ENCODE measurements at regions not wholly inside any gene's neighbourhood (a gene's known extent, or its start where the extent isn't known, plus 50 kb on each side); places are given as distances from the start of the nearest gene placed in this dataset.

DNA sequence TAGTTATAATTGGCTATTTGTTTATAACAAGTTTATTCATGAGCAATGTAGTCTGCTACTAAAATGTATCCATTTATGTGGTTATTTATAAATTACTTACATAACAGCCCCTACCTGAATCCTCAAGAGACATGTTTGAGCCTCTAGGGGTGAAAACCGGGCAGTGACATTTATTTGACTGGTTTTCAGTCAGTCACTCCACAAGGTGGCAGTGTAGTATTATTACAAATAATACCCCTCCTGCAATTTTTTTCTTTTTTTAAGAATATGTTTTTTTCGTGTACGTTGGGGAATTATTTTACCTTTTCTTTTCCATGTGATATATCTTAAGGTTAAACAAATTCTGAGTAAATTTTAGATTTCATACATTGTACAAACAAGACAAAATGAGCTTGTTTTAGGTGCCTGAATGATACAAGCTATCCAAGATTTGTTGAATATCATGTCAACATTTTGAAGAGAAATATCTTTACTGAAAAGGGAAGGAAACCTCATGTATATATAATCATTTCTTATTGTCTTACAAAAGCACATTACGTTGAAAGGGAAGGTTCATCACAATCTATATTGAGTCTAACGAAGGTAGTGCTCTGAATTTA, 598.7 kb upstream of the TECRL start:
- TF ChIP-seq, protein P1, sequence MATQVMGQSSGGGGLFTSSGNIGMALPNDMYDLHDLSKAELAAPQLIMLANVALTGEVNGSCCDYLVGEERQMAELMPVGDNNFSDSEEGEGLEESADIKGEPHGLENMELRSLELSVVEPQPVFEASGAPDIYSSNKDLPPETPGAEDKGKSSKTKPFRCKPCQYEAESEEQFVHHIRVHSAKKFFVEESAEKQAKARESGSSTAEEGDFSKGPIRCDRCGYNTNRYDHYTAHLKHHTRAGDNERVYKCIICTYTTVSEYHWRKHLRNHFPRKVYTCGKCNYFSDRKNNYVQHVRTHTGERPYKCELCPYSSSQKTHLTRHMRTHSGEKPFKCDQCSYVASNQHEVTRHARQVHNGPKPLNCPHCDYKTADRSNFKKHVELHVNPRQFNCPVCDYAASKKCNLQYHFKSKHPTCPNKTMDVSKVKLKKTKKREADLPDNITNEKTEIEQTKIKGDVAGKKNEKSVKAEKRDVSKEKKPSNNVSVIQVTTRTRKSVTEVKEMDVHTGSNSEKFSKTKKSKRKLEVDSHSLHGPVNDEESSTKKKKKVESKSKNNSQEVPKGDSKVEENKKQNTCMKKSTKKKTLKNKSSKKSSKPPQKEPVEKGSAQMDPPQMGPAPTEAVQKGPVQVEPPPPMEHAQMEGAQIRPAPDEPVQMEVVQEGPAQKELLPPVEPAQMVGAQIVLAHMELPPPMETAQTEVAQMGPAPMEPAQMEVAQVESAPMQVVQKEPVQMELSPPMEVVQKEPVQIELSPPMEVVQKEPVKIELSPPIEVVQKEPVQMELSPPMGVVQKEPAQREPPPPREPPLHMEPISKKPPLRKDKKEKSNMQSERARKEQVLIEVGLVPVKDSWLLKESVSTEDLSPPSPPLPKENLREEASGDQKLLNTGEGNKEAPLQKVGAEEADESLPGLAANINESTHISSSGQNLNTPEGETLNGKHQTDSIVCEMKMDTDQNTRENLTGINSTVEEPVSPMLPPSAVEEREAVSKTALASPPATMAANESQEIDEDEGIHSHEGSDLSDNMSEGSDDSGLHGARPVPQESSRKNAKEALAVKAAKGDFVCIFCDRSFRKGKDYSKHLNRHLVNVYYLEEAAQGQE (IDR thresholded peaks at IDR 0.05; ENCODE audit: low read depth): no peak
- TF ChIP-seq FOXM1 (IDR thresholded peaks at IDR 0.05; ENCODE audit: borderline replicate concordance, low read depth) (no peak), RAD21 (IDR thresholded peaks at IDR 0.05; ENCODE audit: low read depth) (peak; percentile 71)
- TF ChIP-seq, protein P2, sequence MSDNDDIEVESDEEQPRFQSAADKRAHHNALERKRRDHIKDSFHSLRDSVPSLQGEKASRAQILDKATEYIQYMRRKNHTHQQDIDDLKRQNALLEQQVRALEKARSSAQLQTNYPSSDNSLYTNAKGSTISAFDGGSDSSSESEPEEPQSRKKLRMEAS (IDR thresholded peaks at IDR 0.05): no peak

DNA sequence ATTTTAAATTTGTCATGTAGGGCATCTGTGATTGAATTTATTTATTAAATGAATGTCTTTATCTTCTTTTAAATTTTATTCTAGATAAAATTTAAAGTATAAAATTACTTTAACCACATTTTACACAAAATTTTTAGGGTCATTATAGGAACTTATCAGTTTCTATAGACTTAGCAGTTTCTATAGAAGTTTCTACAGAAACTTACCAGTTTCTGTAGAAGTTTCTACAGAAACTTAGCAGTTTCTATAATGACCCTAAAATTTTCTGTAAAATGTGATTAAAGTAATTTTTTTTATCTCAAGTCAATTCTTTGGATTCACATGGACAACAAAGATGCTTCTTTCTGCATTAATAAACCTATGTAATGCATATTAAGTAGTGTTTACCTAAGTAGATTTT, 565.9 kb upstream of the TECRL start:
- TF ChIP-seq TEAD4 (IDR thresholded peaks at IDR 0.05): no peak
- TF ChIP-seq ZBTB7A (IDR thresholded peaks at IDR 0.05; ENCODE audit: low read depth): no peak
- TF ChIP-seq EP300 (IDR thresholded peaks at IDR 0.05; ENCODE audit: borderline replicate concordance): no peak

DNA sequence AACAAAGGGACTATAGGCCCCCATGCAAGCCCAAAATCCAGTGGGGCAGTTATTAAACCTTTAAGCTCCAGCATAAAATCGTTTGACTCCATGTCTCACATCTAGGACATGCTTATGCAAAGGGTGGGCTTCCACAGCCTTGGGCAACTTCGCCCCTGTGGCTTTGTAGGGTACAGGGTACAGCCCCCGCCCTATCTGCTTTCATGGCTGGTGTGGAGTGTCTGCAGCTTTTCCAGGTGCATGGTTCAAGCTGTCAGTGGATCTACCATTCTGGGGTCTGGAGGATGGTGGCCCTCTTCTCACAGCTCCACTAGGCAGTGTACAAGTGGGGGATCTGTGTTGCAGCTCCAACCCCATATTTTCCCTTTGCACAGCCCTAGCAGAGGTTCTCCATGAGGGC, 559.8 kb upstream of the TECRL start:
- no peak for TF ChIP-seq ZBTB7A (IDR thresholded peaks at IDR 0.05; ENCODE audit: low read depth)

DNA sequence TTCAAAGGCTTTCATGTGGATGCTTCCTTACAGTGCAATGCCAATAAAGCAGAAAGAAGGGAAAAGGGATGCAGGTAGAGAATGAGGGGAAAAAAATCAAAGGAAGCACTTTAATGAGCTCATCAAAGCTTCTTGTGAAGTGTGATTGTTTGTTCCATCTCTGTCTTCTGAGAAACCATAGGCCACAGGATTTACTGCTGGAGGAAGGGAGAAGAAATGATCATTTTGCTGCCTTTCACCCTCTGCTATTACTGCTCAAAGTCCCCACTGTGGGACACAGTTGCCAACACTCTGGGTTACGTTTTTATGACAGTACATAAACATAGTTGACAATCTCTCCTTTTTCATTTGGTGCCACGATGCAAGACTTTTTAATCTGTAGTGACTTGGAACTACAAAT, 558.0 kb upstream of the TECRL start:
- no peak for TF ChIP-seq TEAD4 (IDR thresholded peaks at IDR 0.05)

DNA sequence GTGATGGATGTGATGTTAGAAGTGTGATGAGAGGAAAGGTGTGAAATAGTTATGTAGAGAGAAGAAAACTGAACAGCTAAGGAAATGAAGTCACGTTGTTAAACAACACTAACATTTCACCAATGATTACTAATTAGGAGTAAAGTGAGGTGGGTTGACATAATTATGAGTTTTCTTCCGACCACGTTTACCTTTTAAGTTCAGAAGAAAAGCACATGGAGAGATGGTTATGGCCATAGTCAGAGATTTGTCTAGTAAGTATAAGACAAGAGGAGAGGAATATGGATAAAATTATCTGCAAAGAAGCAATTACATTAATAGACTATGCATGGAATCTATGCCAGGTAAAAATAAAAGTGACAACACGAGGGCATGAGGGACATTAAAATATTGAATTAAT, 551.3 kb upstream of the TECRL start:
- TF ChIP-seq YY1 (IDR thresholded peaks at IDR 0.05; ENCODE audit: low read depth) (no peak), NFIC (IDR thresholded peaks at IDR 0.05) (no peak), EGR1 (IDR thresholded peaks at IDR 0.05) (no peak), ZBTB7A (IDR thresholded peaks at IDR 0.05; ENCODE audit: low read depth) (no peak)
- TF ChIP-seq, protein P2 (IDR thresholded peaks at IDR 0.05): no peak
- TF ChIP-seq, protein P1 (IDR thresholded peaks at IDR 0.05; ENCODE audit: low read depth): no peak

DNA sequence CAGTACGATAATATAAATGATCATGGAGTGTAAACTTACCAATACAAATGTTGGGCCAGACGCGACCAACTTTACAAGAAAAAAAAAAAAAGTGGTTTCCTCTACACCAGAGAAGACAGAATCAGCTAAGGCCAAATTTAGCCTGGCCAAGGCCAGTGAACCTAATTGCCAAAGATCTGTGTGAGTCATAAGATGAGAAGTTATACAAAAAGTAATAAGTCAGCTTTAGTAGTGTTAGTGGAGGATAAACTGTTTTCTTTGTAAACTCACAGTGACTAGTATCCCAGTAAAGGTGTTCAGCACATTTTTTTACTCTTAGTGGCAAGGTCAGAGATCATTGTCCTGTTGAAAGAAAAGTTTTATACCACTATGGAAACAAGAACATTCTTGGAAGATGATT, 531.4 kb upstream of the TECRL start:
- TF ChIP-seq TAF1 (IDR thresholded peaks at IDR 0.05; ENCODE audit: low read depth) (no peak), CREB1 (IDR thresholded peaks at IDR 0.05; ENCODE audit: low read depth) (no peak), TCF12 (IDR thresholded peaks at IDR 0.05; ENCODE audit: low read depth) (no peak), RAD21 (IDR thresholded peaks at IDR 0.05; ENCODE audit: low read depth) (no peak), EGR1 (IDR thresholded peaks at IDR 0.05) (no peak), ZBTB7A (IDR thresholded peaks at IDR 0.05; ENCODE audit: low read depth) (no peak), FOXM1 (IDR thresholded peaks at IDR 0.05; ENCODE audit: borderline replicate concordance, low read depth) (no peak), TEAD4 (IDR thresholded peaks at IDR 0.05) (no peak), YY1 (IDR thresholded peaks at IDR 0.05; ENCODE audit: low read depth) (no peak)
- TF ChIP-seq, protein P2 (IDR thresholded peaks at IDR 0.05): no peak
- TF ChIP-seq, protein P3, sequence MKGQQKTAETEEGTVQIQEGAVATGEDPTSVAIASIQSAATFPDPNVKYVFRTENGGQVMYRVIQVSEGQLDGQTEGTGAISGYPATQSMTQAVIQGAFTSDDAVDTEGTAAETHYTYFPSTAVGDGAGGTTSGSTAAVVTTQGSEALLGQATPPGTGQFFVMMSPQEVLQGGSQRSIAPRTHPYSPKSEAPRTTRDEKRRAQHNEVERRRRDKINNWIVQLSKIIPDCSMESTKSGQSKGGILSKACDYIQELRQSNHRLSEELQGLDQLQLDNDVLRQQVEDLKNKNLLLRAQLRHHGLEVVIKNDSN (IDR thresholded peaks at IDR 0.05): no peak

DNA sequence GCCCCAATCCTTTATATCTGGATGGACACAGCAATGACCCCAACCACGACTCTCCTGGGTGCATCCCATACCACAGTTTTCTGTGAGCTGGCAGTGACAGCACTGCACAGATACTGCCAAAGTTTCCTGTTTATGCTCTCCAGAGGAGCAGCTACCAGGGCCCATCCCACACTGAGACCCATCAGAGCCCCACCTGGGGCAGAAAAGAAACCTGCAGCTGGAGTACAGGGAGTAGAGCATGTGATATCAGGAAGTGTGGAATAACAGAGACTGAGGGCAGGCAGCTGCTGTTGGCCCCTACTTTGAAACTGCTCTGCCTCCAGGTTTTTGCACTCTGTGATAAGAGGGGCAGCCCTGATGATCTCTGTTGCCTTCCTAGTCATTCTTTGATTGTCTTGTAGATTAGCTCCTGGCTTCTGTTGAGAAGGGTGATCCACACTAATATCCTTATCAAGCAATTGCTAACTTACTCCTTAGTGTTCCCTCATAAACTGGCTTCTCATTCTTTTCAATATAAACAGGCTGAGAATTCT, 526.3 kb upstream of the TECRL start:
- TF ChIP-seq CEBPB (IDR thresholded peaks at IDR 0.05) (no peak), RAD21 (IDR thresholded peaks at IDR 0.05; ENCODE audit: low read depth) (no peak), ZBTB7A (IDR thresholded peaks at IDR 0.05; ENCODE audit: low read depth) (no peak), TEAD4 (IDR thresholded peaks at IDR 0.05) (no peak), TCF12 (IDR thresholded peaks at IDR 0.05; ENCODE audit: low read depth) (no peak), NFIC (IDR thresholded peaks at IDR 0.05) (no peak), YY1 (IDR thresholded peaks at IDR 0.05; ENCODE audit: low read depth) (no peak), CREB1 (IDR thresholded peaks at IDR 0.05; ENCODE audit: low read depth) (no peak), EGR1 (IDR thresholded peaks at IDR 0.05) (no peak), TAF1 (IDR thresholded peaks at IDR 0.05; ENCODE audit: low read depth) (no peak), FOXM1 (IDR thresholded peaks at IDR 0.05; ENCODE audit: borderline replicate concordance, low read depth) (no peak), EP300 (IDR thresholded peaks at IDR 0.05; ENCODE audit: borderline replicate concordance) (no peak)
- TF ChIP-seq, protein P1 (IDR thresholded peaks at IDR 0.05; ENCODE audit: low read depth): no peak
- TF ChIP-seq, protein P2 (IDR thresholded peaks at IDR 0.05): no peak
